GM20431 (cell line): ENCODE measurements at regions not wholly inside any gene's neighbourhood (a gene's known extent, or its start where the extent isn't known, plus 50 kb on each side); places are given as distances from the start of the nearest gene placed in this dataset.
"Not testable (repeated sequence)": the region's sequence is repeated elsewhere in the genome, so short reads cannot be mapped to it uniquely, and the experiment has no call there.

Experiments
- in situ Hi-C: fragments of 300-500 bp; cut with MseI, MboI; formaldehyde crosslinking; loops from one replicate; pipeline ENCODE4 v1.15.0; 2020; ENCODE audit warnings: low sequenced_read_pairs; ENCODE audit not compliant: unreplicated experiment

DNA sequence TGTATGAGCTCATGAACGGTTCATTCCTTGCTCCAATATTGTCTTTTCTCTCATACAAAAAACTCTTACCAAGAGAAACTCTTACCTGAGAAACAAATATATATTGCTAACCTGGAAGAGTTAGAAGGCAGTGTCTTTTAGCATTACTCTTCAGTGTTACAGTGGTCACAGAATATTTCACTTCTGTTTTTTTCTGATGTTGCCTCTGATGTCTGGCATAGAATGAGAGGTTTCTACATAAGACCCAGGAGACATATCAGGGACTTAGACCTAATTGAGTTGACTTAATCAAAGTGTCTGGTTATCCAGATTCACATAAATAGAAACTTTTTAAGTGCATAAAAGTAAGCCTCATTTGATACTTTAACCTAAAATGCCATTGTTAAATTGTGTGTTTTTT lies 923.8 kb downstream of the TTLL7 start:
- in situ Hi-C loops: no loop called here

GRCh38 chr1:83067954-83068353 lies 931.0 kb downstream of the TTLL7 start:
- in situ Hi-C loops: no loop called here

DNA sequence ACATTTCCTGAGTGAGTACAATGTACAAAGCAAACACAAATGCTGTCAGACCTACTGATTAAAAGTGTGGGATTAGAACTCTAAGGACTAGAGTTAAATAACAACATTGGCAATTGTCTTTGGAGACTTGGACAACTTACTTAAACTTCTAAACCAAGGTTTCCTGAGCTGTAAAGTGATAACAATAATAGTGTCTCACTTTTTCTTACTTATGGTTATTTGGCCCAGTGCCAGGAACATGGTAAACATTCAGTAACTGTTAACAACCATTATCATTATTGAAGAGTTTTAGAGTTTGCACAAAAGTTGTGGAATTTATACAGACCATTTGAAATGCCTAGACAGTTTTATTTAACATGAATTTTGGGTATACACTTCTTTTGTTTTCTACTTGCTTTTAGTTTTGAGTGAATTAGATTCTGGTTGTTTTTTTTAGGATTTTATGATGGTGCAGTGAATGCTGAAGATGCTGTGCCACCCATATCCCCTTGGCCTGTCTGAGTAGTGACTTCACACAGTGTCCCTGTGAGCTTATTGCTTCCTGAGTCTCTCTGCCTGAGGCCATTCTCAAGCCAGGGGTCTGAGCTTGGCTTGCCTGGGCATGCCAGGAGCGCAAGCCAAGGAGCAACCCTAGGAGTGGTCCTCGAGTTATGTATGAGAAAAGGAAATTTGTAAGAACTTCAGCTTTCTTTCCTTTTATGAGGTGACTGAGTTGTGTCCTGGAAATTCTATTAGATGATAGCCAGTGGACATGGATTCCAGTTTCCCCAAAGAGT lies 932.8 kb downstream of the TTLL7 start:
- in situ Hi-C loops: no loop called here

GRCh38 chr1:83064589-83065242 lies 934.2 kb downstream of the TTLL7 start:
- in situ Hi-C loops: no loop called here

- in situ Hi-C loops: no loop called here
These were observed 938.1 kb downstream of the TTLL7 start for GRCh38 chr1:83060651-83061390.

DNA sequence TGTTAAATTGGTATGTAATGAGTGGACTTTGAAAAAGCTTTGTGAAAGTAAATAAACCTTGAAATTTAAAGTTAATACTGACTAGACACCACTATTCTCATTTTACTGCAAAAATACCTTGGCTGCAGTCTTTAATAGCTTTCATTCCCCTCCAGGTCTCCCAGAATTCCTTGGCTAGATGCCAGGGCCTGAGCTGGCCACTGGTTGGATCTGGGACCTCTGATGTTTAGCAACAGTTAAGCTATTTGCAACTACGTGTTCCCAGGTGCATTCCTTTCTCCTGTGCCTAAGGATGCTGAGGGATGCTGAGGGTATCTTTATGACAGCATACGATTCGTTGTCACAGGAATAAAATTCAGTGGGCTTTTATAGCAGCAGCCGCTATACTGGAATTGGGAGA lies 938.7 kb downstream of the TTLL7 start:
- in situ Hi-C loops: no loop called here

- in situ Hi-C loops: no loop called here
These were observed 940.6 kb downstream of the TTLL7 start for GRCh38 chr1:83058327-83058726.

GRCh38 chr1:83055391-83056170 lies 943.4 kb downstream of the TTLL7 start:
- in situ Hi-C loops: no loop called here

- in situ Hi-C loops: no loop called here
These were observed 945.5 kb downstream of the TTLL7 start for GRCh38 chr1:83053446-83053845.

GRCh38 chr1:83052865-83053264 lies 946.1 kb downstream of the TTLL7 start:
- in situ Hi-C loops: no loop called here

- in situ Hi-C loops: not testable (repeated sequence)
These were observed 947.9 kb downstream of the TTLL7 start for GRCh38 chr1:83051053-83051452.

DNA sequence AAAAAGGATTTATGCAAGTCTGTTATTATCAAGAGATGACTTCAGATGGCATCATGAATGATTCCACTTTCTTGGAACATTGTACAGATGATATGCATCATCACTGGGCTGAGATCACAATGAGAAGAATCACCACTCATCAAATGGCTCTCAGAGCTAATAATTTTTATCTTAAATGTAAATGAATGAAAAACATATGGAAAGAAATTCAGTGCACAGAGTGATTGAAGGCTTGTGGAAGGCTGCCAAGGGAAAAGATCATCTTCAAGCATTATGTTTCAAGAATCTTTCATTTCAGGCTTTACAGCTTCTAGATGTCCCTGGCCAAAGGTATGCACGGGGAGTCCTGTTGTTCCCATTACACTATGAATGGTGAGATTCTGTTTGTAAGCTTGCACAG lies 955.7 kb downstream of the TTLL7 start:
- in situ Hi-C loops: no loop called here

- in situ Hi-C loops: not testable (repeated sequence)
These were observed 959.8 kb downstream of the TTLL7 start for GRCh38 chr1:83039091-83039490.

DNA sequence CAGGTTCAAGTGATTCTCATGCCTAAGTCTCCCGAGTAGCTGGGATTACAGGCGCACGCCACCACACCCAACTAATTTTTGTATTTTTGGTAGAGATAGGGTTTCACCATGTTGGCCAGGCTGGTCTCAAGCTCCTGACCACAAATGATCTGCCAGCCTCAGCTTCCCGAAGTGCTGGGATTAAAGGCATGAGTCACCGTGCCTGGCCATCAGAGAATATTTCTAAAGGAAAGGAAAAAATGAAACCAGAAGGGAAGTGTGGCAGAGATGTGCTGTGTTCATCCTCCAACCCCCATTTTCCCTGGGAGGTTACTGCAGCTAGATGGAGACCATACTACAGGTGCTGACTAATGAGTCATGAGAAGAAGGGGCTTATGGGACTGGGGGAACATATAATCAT lies 964.1 kb downstream of the TTLL7 start:
- in situ Hi-C loops: no loop called here

GRCh38 chr1:83033682-83034081 lies 965.2 kb downstream of the TTLL7 start:
- in situ Hi-C loops: no loop called here

GRCh38 chr1:83029916-83030315 lies 969.0 kb downstream of the TTLL7 start:
- in situ Hi-C loops: no loop called here

- in situ Hi-C loops: no loop called here
These were observed 969.9 kb downstream of the TTLL7 start for GRCh38 chr1:83029050-83029449.

DNA sequence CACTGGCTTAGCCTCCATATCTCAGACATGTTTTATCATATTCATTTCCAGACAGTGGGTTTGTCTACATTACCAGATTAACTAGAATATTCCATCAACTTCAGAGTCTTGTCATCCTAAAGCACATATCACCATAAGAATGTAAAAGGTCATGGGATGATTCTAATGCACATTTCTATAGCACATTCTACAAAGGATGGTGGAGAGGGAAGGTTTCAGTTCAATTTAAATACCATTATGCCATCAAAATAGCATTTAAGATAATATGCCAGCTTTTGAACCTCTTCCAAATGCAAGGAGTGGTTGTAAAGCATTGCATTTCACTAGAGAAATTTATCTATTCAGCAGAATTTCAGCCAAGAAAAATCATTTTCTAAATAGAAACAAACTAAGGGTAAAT lies 970.5 kb downstream of the TTLL7 start:
- in situ Hi-C loops: no loop called here

GRCh38 chr1:83027511-83027910 lies 971.4 kb downstream of the TTLL7 start:
- in situ Hi-C loops: no loop called here

GRCh38 chr1:83026745-83027144 lies 972.2 kb downstream of the TTLL7 start:
- in situ Hi-C loops: no loop called here
